GM23248 (cell line): ENCODE measurements at regions not wholly inside any gene's neighbourhood (a gene's known extent, or its start where the extent isn't known, plus 50 kb on each side); places are given as distances from the start of the nearest gene placed in this dataset.

Experiments used
- DNase-seq: peaks from one replicate; pipeline ENCODE4 v3.0.0-alpha.2; 2015
- H2AFZ ChIP-seq: fragments of 200-600 bp; sonication (generic); 2 replicates; pipeline ENCODE4 v1.6.1; 2016; ENCODE audit warnings: antibody characterized with exemption
- H3F3A ChIP-seq: fragments of 200-600 bp; sonication (generic); 2 replicates; pipeline ENCODE4 v1.6.1; 2016; ENCODE audit warnings: mild to moderate bottlenecking, antibody characterized with exemption, mixed run types; ENCODE audit not compliant: insufficient read depth
- H3K27ac ChIP-seq: fragments of 200-600 bp; sonication (generic); 2 replicates; pipeline ENCODE4 v1.5.1; 2016; ENCODE audit warnings: mild to moderate bottlenecking
- H3K27me3 ChIP-seq: fragments of 200-600 bp; sonication (generic); replicated peaks from 2 replicates; pipeline ENCODE4 v1.6.1; 2016; ENCODE audit warnings: mild to moderate bottlenecking; ENCODE audit not compliant: insufficient read depth
- H3K36me3 ChIP-seq: fragments of 200-600 bp; sonication (generic); 2 replicates; pipeline ENCODE4 v1.6.1; 2016; ENCODE audit warnings: low read depth, mild to moderate bottlenecking
- H3K4me1 ChIP-seq: fragments of 200-600 bp; sonication (generic); 2 replicates; pipeline ENCODE4 v1.6.1; 2016; ENCODE audit warnings: mild to moderate bottlenecking; ENCODE audit not compliant: insufficient read depth
- H3K4me2 ChIP-seq: fragments of 200-600 bp; sonication (generic); one replicate; pipeline ENCODE4 v1.6.1; 2016; ENCODE audit warnings: mild to moderate bottlenecking; ENCODE audit not compliant: unreplicated experiment
- H3K4me3 ChIP-seq: fragments of 200-600 bp; sonication (generic); 2 replicates; pipeline ENCODE4 v1.5.1; 2016; ENCODE audit warnings: mild to moderate bottlenecking
- H3K79me2 ChIP-seq: fragments of 200-600 bp; sonication (generic); 2 replicates; pipeline ENCODE4 v1.6.1; 2016; ENCODE audit warnings: mild to moderate bottlenecking; ENCODE audit not compliant: insufficient read depth
- H3K9ac ChIP-seq: fragments of 200-600 bp; sonication (generic); 2 replicates; pipeline ENCODE4 v1.6.1; 2016; ENCODE audit warnings: mild to moderate bottlenecking
- H3K9me2 ChIP-seq: fragments of 200-600 bp; sonication (generic); 2 replicates; pipeline ENCODE4 v1.6.1; 2016; ENCODE audit warnings: mixed run types, mild to moderate bottlenecking, moderate library complexity; ENCODE audit not compliant: insufficient read depth
- H3K9me3 ChIP-seq: fragments of 200-600 bp; sonication (generic); one replicate; pipeline ENCODE4 v1.6.1; 2017; ENCODE audit warnings: low read depth
- H4K20me1 ChIP-seq: fragments of 200-600 bp; sonication (generic); 2 replicates; pipeline ENCODE4 v1.6.0; 2016; ENCODE audit not compliant: insufficient read depth
- EZH2 ChIP-seq: fragments of 200-600 bp; sonication (generic); IDR thresholded peaks from 2 replicates; pipeline ENCODE4 v1.6.1; 2018; ENCODE audit warnings: antibody characterized with exemption, mild to moderate bottlenecking; ENCODE audit not compliant: insufficient read depth, poor library complexity, severe bottlenecking
- EZH2phosphoT487 ChIP-seq: fragments of 200-600 bp; sonication (generic); IDR thresholded peaks from 2 replicates; pipeline ENCODE4 v1.6.1; 2018; ENCODE audit warnings: antibody characterized with exemption, moderate library complexity, mild to moderate bottlenecking, low read depth; ENCODE audit not compliant: insufficient read depth
- WGBS, 2 experiments: methylation state at CpG; one replicate each; pipeline ENCODE4 v1.1.6; 2015 to 2017; ENCODE audit warnings: low lambda C conversion rate in 2 of 2, low coverage in 1 of 2; ENCODE audit errors: missing lambda C conversion rate in 2 of 2; 5-methylcytosine and 5-hydroxymethylcytosine counted together
- in situ Hi-C: fragments of 300-500 bp; cut with MboI; formaldehyde crosslinking; loops from 2 replicates; pipeline ENCODE4 v1.15.0; 2020

GRCh38 chr1:90358448-90358847 lies 358.7 kb downstream of the BARHL2 start:
- Histone ChIP-seq H3K4me1 (no peaks in the 10 kb centered on the region), H3F3A (no peaks in the 10 kb centered on the region), H4K20me1 (no peaks in the 10 kb centered on the region), H3K4me2 (no peak overlapping the region), H3K36me3 (no peaks in the 10 kb centered on the region), H3K9ac (no peak overlapping the region), H3K4me3 (no peak overlapping the region), H3K9me2 (no peaks in the 10 kb centered on the region), H3K79me2 (no peaks in the 10 kb centered on the region), H3K27ac (no peak overlapping the region), H3K27me3 (no peaks in the 10 kb centered on the region), H3K9me3 (no peaks in the 10 kb centered on the region), H2AFZ (no peak overlapping the region)
- in situ Hi-C loops: no loop called here
- no peak for DNase-seq
- TF ChIP-seq EZH2: no peak
- TF ChIP-seq EZH2phosphoT487: no peak
- 15 to 24% methylated on average over 2 of the region's 2 CpGs for WGBS, 2 experiments

- Histone ChIP-seq H3K27ac (no peak overlapping the region), H3K27me3 (no peaks in the 10 kb centered on the region), H2AFZ (no peak overlapping the region), H3K4me2 (no peak overlapping the region), H3K9ac (no peak overlapping the region), H3K4me1 (no peaks in the 10 kb centered on the region), H3K36me3 (no peaks in the 10 kb centered on the region), H3K9me2 (no peaks in the 10 kb centered on the region), H3K9me3 (no peaks in the 10 kb centered on the region), H3K4me3 (no peak overlapping the region), H3K79me2 (no peaks in the 10 kb centered on the region), H4K20me1 (no peaks in the 10 kb centered on the region), H3F3A (no peaks in the 10 kb centered on the region)
- TF ChIP-seq EZH2phosphoT487: no peak
- TF ChIP-seq EZH2: no peak
- in situ Hi-C loops: no loop called here
- 1 to 8% methylated on average over 2 of the region's 2 CpGs for WGBS, 2 experiments
- no peak for DNase-seq
Measured at GRCh38 chr1:90357995-90358394, 359.1 kb downstream of the BARHL2 start.

GRCh38 chr1:90356991-90357390 lies 360.1 kb downstream of the BARHL2 start:
- no peaks in the 10 kb centered on the region for H3K9me3 ChIP-seq
- in situ Hi-C loops: no loop called here
- no peak overlapping the region for H3K27ac ChIP-seq
- no peak overlapping the region for H3K4me2 ChIP-seq
- TF ChIP-seq EZH2phosphoT487: no peak
- H2AFZ ChIP-seq: no peak overlapping the region
- no peaks in the 10 kb centered on the region for H3K27me3 ChIP-seq
- no peaks in the 10 kb centered on the region for H3K36me3 ChIP-seq
- no peak for DNase-seq
- no peaks in the 10 kb centered on the region for H3K79me2 ChIP-seq
- no peak overlapping the region for H3K9ac ChIP-seq
- no peaks in the 10 kb centered on the region for H4K20me1 ChIP-seq
- no peak overlapping the region for H3K4me3 ChIP-seq
- H3K9me2 ChIP-seq: no peaks in the 10 kb centered on the region
- no peaks in the 10 kb centered on the region for H3F3A ChIP-seq
- H3K4me1 ChIP-seq: no peaks in the 10 kb centered on the region
- WGBS, 2 experiments: 28 to 31% methylated on average over 4 of the region's 4 CpGs

- DNase-seq: no peak
- Histone ChIP-seq H3K36me3 (no peaks in the 10 kb centered on the region), H2AFZ (no peak overlapping the region), H3K27ac (no peak overlapping the region), H3K9me2 (no peaks in the 10 kb centered on the region), H4K20me1 (no peaks in the 10 kb centered on the region), H3F3A (no peaks in the 10 kb centered on the region), H3K9me3 (no peaks in the 10 kb centered on the region), H3K4me2 (no peak overlapping the region), H3K27me3 (no peaks in the 10 kb centered on the region), H3K9ac (no peak overlapping the region), H3K4me3 (no peak overlapping the region), H3K4me1 (no peaks in the 10 kb centered on the region), H3K79me2 (no peaks in the 10 kb centered on the region)
- in situ Hi-C loops: no loop called here
- 56 to 76% methylated on average over 3 of the region's 3 CpGs for WGBS, 2 experiments
- TF ChIP-seq EZH2: no peak
- no peak for TF ChIP-seq EZH2phosphoT487
Measured at GRCh38 chr1:90356101-90356500, 361.0 kb downstream of the BARHL2 start.

GRCh38 chr1:90354704-90355103 lies 359.8 kb downstream of the ZNF326 start:
- Histone ChIP-seq H3K4me3 (no peak overlapping the region), H3K9me2 (no peaks in the 10 kb centered on the region), H3K9ac (no peak overlapping the region), H3K79me2 (no peaks in the 10 kb centered on the region), H4K20me1 (no peaks in the 10 kb centered on the region), H3K27ac (no peak overlapping the region), H3K36me3 (no peaks in the 10 kb centered on the region), H3K4me2 (no peak overlapping the region), H2AFZ (no peak overlapping the region), H3K4me1 (no peaks in the 10 kb centered on the region), H3F3A (no peaks in the 10 kb centered on the region), H3K9me3 (no peaks in the 10 kb centered on the region), H3K27me3 (no peaks in the 10 kb centered on the region)
- in situ Hi-C loops: no loop called here
- no peak for DNase-seq
- TF ChIP-seq EZH2phosphoT487 (no peak), EZH2 (no peak)
- 16 to 17% methylated on average over 2 of the region's 2 CpGs for WGBS, 2 experiments
